ENCODE measurements at regions not wholly inside any gene's neighbourhood (a gene's known extent, or its start where the extent isn't known, plus 50 kb on each side); places are given as distances from the start of the nearest gene placed in this dataset.

GRCh38 chr18:10135302-10135926, 221.6 kb downstream of the VAPA start:
- no peak for TF ChIP-seq ZNF274 (IDR thresholded peaks at IDR 0.05; ENCODE audit: low read length)
- TF ChIP-seq ZNF274 (tag by site-specific recombination; IDR thresholded peaks at IDR 0.05; ENCODE audit: borderline replicate concordance): no peak
- no peak for TF ChIP-seq ZNF670 (tag by site-specific recombination; IDR thresholded peaks at IDR 0.05; ENCODE audit: low read depth)
- no peak for TF ChIP-seq ZNF175 (tag by site-specific recombination; IDR thresholded peaks at IDR 0.05)
